ENCODE measurements at regions not wholly inside any gene's neighbourhood (a gene's known extent, or its start where the extent isn't known, plus 50 kb on each side); places are given as distances from the start of the nearest gene placed in this dataset.

- no peak for TF ChIP-seq CTCF (IDR thresholded peaks at IDR 0.05)
- Mint-ChIP-seq H3K4me3 (no peak overlapping the region), H3K9me3 (peaks cover 6% of the 10 kb centered on the region), H3K27ac (no peak overlapping the region), H3K36me3 (ENCODE audit: low read depth) (no peaks in the 10 kb centered on the region), H3K4me1 (no peaks in the 10 kb centered on the region), H3K27me3 (ENCODE audit: low read depth, poor library complexity) (no peaks in the 10 kb centered on the region)
- no peak for DNase-seq
Observed at GRCh38 chr12:61311413-61311812, 948.8 kb upstream of the USP15 start.

- Mint-ChIP-seq H3K27me3 (ENCODE audit: low read depth, poor library complexity) (no peaks in the 10 kb centered on the region), H3K4me1 (no peaks in the 10 kb centered on the region), H3K36me3 (ENCODE audit: low read depth) (no peaks in the 10 kb centered on the region), H3K27ac (no peak overlapping the region), H3K4me3 (no peak overlapping the region), H3K9me3 (no peaks in the 10 kb centered on the region)
- no peak for DNase-seq
- TF ChIP-seq CTCF (IDR thresholded peaks at IDR 0.05) = no peak
Observed at GRCh38 chr12:61348871-61349270, 911.3 kb upstream of the USP15 start.

- Mint-ChIP-seq H3K36me3 (ENCODE audit: low read depth) (no peaks in the 10 kb centered on the region), H3K4me3 (no peak overlapping the region), H3K9me3 (no peaks in the 10 kb centered on the region), H3K27ac (no peak overlapping the region), H3K27me3 (ENCODE audit: low read depth, poor library complexity) (no peaks in the 10 kb centered on the region), H3K4me1 (no peaks in the 10 kb centered on the region)
- no peak for TF ChIP-seq CTCF (IDR thresholded peaks at IDR 0.05)
- no peak for DNase-seq
Observed at GRCh38 chr12:61355105-61355504, 905.1 kb upstream of the USP15 start.

- DNase-seq = no peak
- no peak overlapping the region for H3K4me3 Mint-ChIP-seq
- TF ChIP-seq CTCF (IDR thresholded peaks at IDR 0.05) = no peak
- no peaks in the 10 kb centered on the region for H3K27me3 Mint-ChIP-seq (ENCODE audit: low read depth, poor library complexity)
- no peaks in the 10 kb centered on the region for H3K4me1 Mint-ChIP-seq
- H3K36me3 Mint-ChIP-seq (ENCODE audit: low read depth) = no peaks in the 10 kb centered on the region
- no peak overlapping the region for H3K27ac Mint-ChIP-seq
- no peaks in the 10 kb centered on the region for H3K9me3 Mint-ChIP-seq
Observed at GRCh38 chr12:61356485-61356884, 903.7 kb upstream of the USP15 start.

- H3K4me1 Mint-ChIP-seq = no peaks in the 10 kb centered on the region
- H3K27ac Mint-ChIP-seq = no peak overlapping the region
- H3K27me3 Mint-ChIP-seq (ENCODE audit: low read depth, poor library complexity) = no peaks in the 10 kb centered on the region
- H3K9me3 Mint-ChIP-seq = no peaks in the 10 kb centered on the region
- H3K36me3 Mint-ChIP-seq (ENCODE audit: low read depth) = no peaks in the 10 kb centered on the region
- H3K4me3 Mint-ChIP-seq = no peak overlapping the region
- TF ChIP-seq CTCF (IDR thresholded peaks at IDR 0.05) = no peak
- no peak for DNase-seq
Observed at GRCh38 chr12:61357496-61357895, 902.7 kb upstream of the USP15 start.

GRCh38 chr12:61362037-61362436, 898.2 kb upstream of the USP15 start:
- no peak overlapping the region for H3K27ac Mint-ChIP-seq
- H3K4me3 Mint-ChIP-seq = no peak overlapping the region
- no peak for DNase-seq
- H3K4me1 Mint-ChIP-seq = no peaks in the 10 kb centered on the region
- H3K36me3 Mint-ChIP-seq (ENCODE audit: low read depth) = no peaks in the 10 kb centered on the region
- TF ChIP-seq CTCF (IDR thresholded peaks at IDR 0.05) = no peak
- no peaks in the 10 kb centered on the region for H3K9me3 Mint-ChIP-seq
- no peaks in the 10 kb centered on the region for H3K27me3 Mint-ChIP-seq (ENCODE audit: low read depth, poor library complexity)

Measured in nephron progenitor cell (in vitro differentiated cells).